HCT116 (cell line): ENCODE measurements at regions not wholly inside any gene's neighbourhood (a gene's known extent, or its start where the extent isn't known, plus 50 kb on each side); places are given as distances from the start of the nearest gene placed in this dataset.

Experiments used
- ATAC-seq: fragments of 200-7000 bp; cut with Tn5 transposase; 2 replicates; pipeline ENCODE4 v1.9.1; 2020; ENCODE audit warnings: mild to moderate bottlenecking, moderate library complexity
- BruUV-seq: library from RNA; stranded (reverse); fragments of 400-500 nt; replicated peaks from 2 replicates; lab custom pipeline; 2021; lab: Mats Ljungman, UMichigan
- CTCF ChIA-PET: fragments of 300-600 bp; sonication (Branson Sonifier 250); formaldehyde crosslinking; loops from one replicate; lab custom pipeline; 2021; ENCODE audit warnings: antibody characterized with exemption; lab: Charles Lee
- POLR2A ChIA-PET: fragments of 300-600, 350-600 bp; sonication (Branson Sonifier 250); formaldehyde crosslinking; loops from one replicate; lab custom pipeline; 2021; ENCODE audit warnings: antibody characterized with exemption; lab: Charles Lee
- RAD21 ChIA-PET, 2 experiments: fragments of 300-600 bp; sonication (Branson Sonifier 250); formaldehyde crosslinking; loops; one replicate each; lab custom pipeline; 2023; ENCODE audit warnings: low total read pairs in 2 of 2; ENCODE audit not compliant: uncharacterized antibody in 2 of 2, unreplicated experiment in 2 of 2, low non-redundant PET in 1 of 2; lab: Charles Lee
- DNase-seq: peaks from one replicate; pipeline ENCODE4 v3.0.0-alpha.2; 2010; ENCODE audit warnings: low read depth, low spot score
- H2AFZ ChIP-seq: fragments of 200-600 bp; shearing (Covaris generic), sonication (generic); 2 replicates; pipeline ENCODE4 v1.6.1; 2017; ENCODE audit warnings: low read depth, mixed run types, mixed read lengths, antibody characterized with exemption, low read length; ENCODE audit not compliant: poor library complexity, severe bottlenecking
- H3K27ac ChIP-seq: 2 replicates; pipeline ENCODE4 v1.5.1; 2012; ENCODE audit warnings: low read depth, low read length
- H3K27me3 ChIP-seq: fragments of 200-600 bp; sonication (generic); 2 replicates; pipeline ENCODE4 v1.6.1; 2016; ENCODE audit warnings: mixed run types, low read length, mixed read lengths; ENCODE audit not compliant: insufficient read depth
- H3K36me3 ChIP-seq, 2 experiments: fragments of 200-500 bp in 1 of 2; fragments of 200-600 bp in 1 of 2; sonication (Bioruptor generic) in 1 of 2; sonication (generic) in 1 of 2; 2 replicates each; pipeline versions ENCODE4 v1.5.1 to v1.6.1; 2014 to 2016; ENCODE audit warnings: low read length in 2 of 2, inconsistent platforms in 1 of 2, mixed read lengths in 1 of 2, mixed run types in 1 of 2; ENCODE audit not compliant: insufficient read depth in 2 of 2, control insufficient read depth in 1 of 2
- H3K4me1 ChIP-seq, 2 experiments: fragments of 200-600 bp in 1 of 2; sonication (generic) in 1 of 2; 2 replicates each; pipeline versions ENCODE4 v1.5.1 to v1.6.1; 2012 to 2017; ENCODE audit warnings: low read length in 2 of 2, inconsistent platforms in 1 of 2, mild to moderate bottlenecking in 1 of 2, mixed read lengths in 1 of 2, mixed run types in 1 of 2, moderate library complexity in 1 of 2; ENCODE audit not compliant: insufficient read depth in 2 of 2, control insufficient read depth in 1 of 2
- H3K4me2 ChIP-seq: fragments of 200-600 bp; sonication (generic); 2 replicates; pipeline ENCODE4 v1.6.1; 2017; ENCODE audit warnings: mixed run types, low read length, mixed read lengths
- H3K4me3 ChIP-seq, 2 experiments: fragments of 200-600 bp in 1 of 2; sonication (generic) in 1 of 2; replicated peaks in 1 of 2; 2 replicates each; pipeline ENCODE4 v1.5.1; 2011 to 2016; ENCODE audit warnings: low read length in 2 of 2, control low read depth in 1 of 2, low read depth in 1 of 2, mild to moderate bottlenecking in 1 of 2, mixed read lengths in 1 of 2, mixed run types in 1 of 2
- H3K79me2 ChIP-seq: fragments of 200-600 bp; sonication (generic); 2 replicates; pipeline ENCODE4 v1.6.1; 2017; ENCODE audit warnings: mild to moderate bottlenecking, mixed run types, low read length, moderate library complexity, mixed read lengths; ENCODE audit not compliant: insufficient read depth
- H3K9ac ChIP-seq: fragments of 200-600 bp; sonication (generic); 2 replicates; pipeline ENCODE4 v1.6.1; 2016; ENCODE audit warnings: low read length, mixed read lengths
- H3K9me2 ChIP-seq: fragments of 200-600 bp; sonication (generic), shearing (Covaris generic); 2 replicates; pipeline ENCODE4 v1.6.1; 2017; ENCODE audit warnings: mixed run types, mild to moderate bottlenecking, moderate library complexity; ENCODE audit not compliant: insufficient read depth
- H3K9me3 ChIP-seq, 2 experiments: fragments of 200-500 bp in 1 of 2; fragments of 200-600 bp in 1 of 2; sonication (Bioruptor generic) in 1 of 2; sonication (generic) in 1 of 2; 2 replicates each; pipeline ENCODE4 v1.6.1; 2014 to 2017; ENCODE audit warnings: low read length in 2 of 2, mixed read lengths in 2 of 2, inconsistent platforms in 1 of 2, low read depth in 1 of 2, mild to moderate bottlenecking in 1 of 2, mixed run types in 1 of 2, moderate library complexity in 1 of 2; ENCODE audit not compliant: control insufficient read depth in 1 of 2, insufficient read depth in 1 of 2
- H4K20me1 ChIP-seq: fragments of 200-600 bp; sonication (generic), shearing (Covaris generic); 2 replicates; pipeline ENCODE4 v1.6.1; 2017; ENCODE audit warnings: mixed run types, mild to moderate bottlenecking, moderate library complexity; ENCODE audit not compliant: insufficient read depth
- ELF1 ChIP-seq: IDR thresholded peaks from 2 replicates; pipeline ENCODE4 v1.6.1; 2012; ENCODE audit warnings: low read depth, borderline replicate concordance
- POLR2AphosphoS5 ChIP-seq: IDR thresholded peaks from 2 replicates; pipeline ENCODE4 v1.6.1; 2011; ENCODE audit warnings: mild to moderate bottlenecking, low read depth, low read length, moderate library complexity
- SP1 ChIP-seq: IDR thresholded peaks from 2 replicates; pipeline ENCODE4 v1.6.1; 2012; ENCODE audit warnings: low read depth
- SRF ChIP-seq: IDR thresholded peaks from 2 replicates; pipeline ENCODE4 v1.6.1; 2012; ENCODE audit warnings: low read depth
- TCF7L2 ChIP-seq: IDR thresholded peaks from 2 replicates; pipeline ENCODE4 v1.7.0; 2011; ENCODE audit warnings: borderline replicate concordance, inconsistent platforms; ENCODE audit not compliant: insufficient read depth, insufficient read length; ENCODE audit errors: extremely low read depth
- YY1 ChIP-seq: IDR thresholded peaks from 2 replicates; pipeline ENCODE4 v1.6.1; 2011; ENCODE audit warnings: low read length, low read depth, moderate library complexity, mild to moderate bottlenecking; ENCODE audit not compliant: insufficient replicate concordance; ENCODE audit errors: extremely low read depth
- ZNF274 ChIP-seq: fragments of 200-500 bp; sonication (Bioruptor generic); IDR thresholded peaks from 2 replicates; pipeline ENCODE4 v1.6.1; 2014; ENCODE audit warnings: mild to moderate bottlenecking, low read depth, low read length, inconsistent platforms
- intact Hi-C: fragments of 100-400 bp; cut with micrococcal nuclease; formaldehyde crosslinking; loops from 2 replicates; pipeline ENCODE4 v1.10.0; 2022
- TF ChIP-seq, protein P1 (sequence below): IDR thresholded peaks from 2 replicates; pipeline ENCODE4 v1.6.1; 2012; ENCODE audit warnings: low read depth

DNA sequence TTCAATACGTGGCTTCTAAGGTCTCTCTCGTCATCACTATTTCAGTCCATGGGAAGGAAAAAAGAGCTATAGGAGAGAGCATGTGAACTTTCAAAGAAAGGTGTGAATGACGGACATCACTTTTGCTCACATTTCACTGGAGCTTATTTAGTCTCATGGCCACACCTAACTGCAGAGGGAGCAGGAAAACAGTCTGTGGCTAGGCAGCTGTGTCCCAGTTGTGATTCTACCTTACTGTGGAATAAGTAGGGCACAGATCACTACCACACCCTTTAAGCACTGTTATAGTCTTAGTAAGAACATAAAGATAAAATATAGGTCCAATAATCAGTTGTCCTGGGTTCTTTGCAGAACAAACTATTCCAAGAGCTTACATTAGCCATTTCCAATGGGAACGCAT, 192.9 kb downstream of the NRIP1 start:
- ATAC-seq: no peak
- H3K9me3 ChIP-seq: no peaks in the 10 kb centered on the region
- H3K27ac ChIP-seq: peak overlapping the region; percentile 59; the same call in 1 of the 2 replicates
- H4K20me1 ChIP-seq: no peaks in the 10 kb centered on the region
- peaks cover 59 to 65% of the 10 kb centered on the region in 2 experiments for H3K4me1 ChIP-seq
- DNase-seq: no peak
- H3K9ac ChIP-seq: no peak overlapping the region
- H3K79me2 ChIP-seq: no peaks in the 10 kb centered on the region
- H3K4me3 ChIP-seq: no peak overlapping the region
- no peaks in the 10 kb centered on the region for H3K27me3 ChIP-seq
- CTCF ChIA-PET: no interaction called here
- intact Hi-C loops: loop anchor here (5.0 to 10.0 kb wide), 2 partner anchors 185 to 353 kb away; no protein-coding TSS in a partner anchor
- H3K9me2 ChIP-seq: no peaks in the 10 kb centered on the region
- peak overlapping the region; percentile 44; the same call in 1 of the 2 replicates for H3K4me2 ChIP-seq
- TF ChIP-seq TCF7L2 (no peak), POLR2AphosphoS5 (no peak)
- TF ChIP-seq, all 23 proteins: peak for 0
- ChIA-PET RAD21 (no interaction called here), POLR2A (no interaction called here)
- Histone ChIP-seq H3K36me3 (no peaks in the 10 kb centered on the region), H2AFZ (no peak overlapping the region)
- BruUV-seq: no TSS peak

DNA sequence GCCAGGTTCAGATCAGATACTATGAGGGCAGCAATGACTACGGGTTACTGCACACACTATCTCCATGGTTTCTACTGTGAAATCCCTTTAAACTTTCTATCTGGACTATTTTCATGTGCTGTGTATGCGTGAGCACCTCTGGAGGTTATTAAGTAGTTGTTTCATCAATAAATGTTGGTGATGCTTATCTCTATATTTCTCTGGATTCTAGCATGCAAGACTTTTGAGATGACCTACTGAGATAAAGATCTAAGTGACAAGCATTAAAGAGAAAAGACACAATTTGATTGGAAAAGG, 194.0 kb downstream of the NRIP1 start:
- peaks cover 51 to 62% of the 10 kb centered on the region in 2 experiments for H3K4me1 ChIP-seq
- peak overlapping the region; percentile 44 for H3K4me2 ChIP-seq
- no TSS peak for BruUV-seq
- no peaks in the 10 kb centered on the region for H3K79me2 ChIP-seq
- H4K20me1 ChIP-seq: no peaks in the 10 kb centered on the region
- peak overlapping the region; percentile 18; the same call in 1 of the 2 replicates for H3K9ac ChIP-seq
- ChIA-PET RAD21 (no interaction called here), CTCF (no interaction called here), POLR2A (no interaction called here)
- intact Hi-C loops: loop anchor here (5.0 to 10.0 kb wide), 2 partner anchors 186 to 354 kb away; no protein-coding TSS in a partner anchor
- no peaks in the 10 kb centered on the region for H3K9me2 ChIP-seq
- ATAC-seq (no peak), DNase-seq (no peak)
- peak overlapping the region in 1 of 2 experiments; percentile 18; a peak in 1 of 4 replicates for H3K4me3 ChIP-seq
- no peaks in the 10 kb centered on the region for H3K36me3 ChIP-seq
- H2AFZ ChIP-seq: no peak overlapping the region
- no peaks in the 10 kb centered on the region for H3K27me3 ChIP-seq
- TF ChIP-seq POLR2AphosphoS5 (no peak), YY1 (no peak), SRF (no peak), ELF1 (no peak), ZNF274 (no peak), SP1 (no peak)
- TF ChIP-seq, protein P1, sequence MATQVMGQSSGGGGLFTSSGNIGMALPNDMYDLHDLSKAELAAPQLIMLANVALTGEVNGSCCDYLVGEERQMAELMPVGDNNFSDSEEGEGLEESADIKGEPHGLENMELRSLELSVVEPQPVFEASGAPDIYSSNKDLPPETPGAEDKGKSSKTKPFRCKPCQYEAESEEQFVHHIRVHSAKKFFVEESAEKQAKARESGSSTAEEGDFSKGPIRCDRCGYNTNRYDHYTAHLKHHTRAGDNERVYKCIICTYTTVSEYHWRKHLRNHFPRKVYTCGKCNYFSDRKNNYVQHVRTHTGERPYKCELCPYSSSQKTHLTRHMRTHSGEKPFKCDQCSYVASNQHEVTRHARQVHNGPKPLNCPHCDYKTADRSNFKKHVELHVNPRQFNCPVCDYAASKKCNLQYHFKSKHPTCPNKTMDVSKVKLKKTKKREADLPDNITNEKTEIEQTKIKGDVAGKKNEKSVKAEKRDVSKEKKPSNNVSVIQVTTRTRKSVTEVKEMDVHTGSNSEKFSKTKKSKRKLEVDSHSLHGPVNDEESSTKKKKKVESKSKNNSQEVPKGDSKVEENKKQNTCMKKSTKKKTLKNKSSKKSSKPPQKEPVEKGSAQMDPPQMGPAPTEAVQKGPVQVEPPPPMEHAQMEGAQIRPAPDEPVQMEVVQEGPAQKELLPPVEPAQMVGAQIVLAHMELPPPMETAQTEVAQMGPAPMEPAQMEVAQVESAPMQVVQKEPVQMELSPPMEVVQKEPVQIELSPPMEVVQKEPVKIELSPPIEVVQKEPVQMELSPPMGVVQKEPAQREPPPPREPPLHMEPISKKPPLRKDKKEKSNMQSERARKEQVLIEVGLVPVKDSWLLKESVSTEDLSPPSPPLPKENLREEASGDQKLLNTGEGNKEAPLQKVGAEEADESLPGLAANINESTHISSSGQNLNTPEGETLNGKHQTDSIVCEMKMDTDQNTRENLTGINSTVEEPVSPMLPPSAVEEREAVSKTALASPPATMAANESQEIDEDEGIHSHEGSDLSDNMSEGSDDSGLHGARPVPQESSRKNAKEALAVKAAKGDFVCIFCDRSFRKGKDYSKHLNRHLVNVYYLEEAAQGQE: no peak
- peak overlapping the region; percentile 59; the same call in 1 of the 2 replicates for H3K27ac ChIP-seq
- H3K9me3 ChIP-seq: no peaks in the 10 kb centered on the region
